Nephron progenitor cell (in vitro differentiated cells): ENCODE measurements at regions not wholly inside any gene's neighbourhood (a gene's known extent, or its start where the extent isn't known, plus 50 kb on each side); places are given as distances from the start of the nearest gene placed in this dataset.

Experiments
- DNase-seq: peaks from one replicate; pipeline ENCODE4 v3.0.0; 2021
- H3K27ac Mint-ChIP-seq: 2 replicates; pipeline ENCODE4 v1.8.0; 2021; ENCODE audit warnings: mild to moderate bottlenecking, moderate library complexity, mixed read lengths
- H3K27me3 Mint-ChIP-seq: 2 replicates; pipeline ENCODE4 v1.8.0; 2021; ENCODE audit warnings: mild to moderate bottlenecking, low read depth, mixed read lengths; ENCODE audit not compliant: poor library complexity
- H3K36me3 Mint-ChIP-seq: 2 replicates; pipeline ENCODE4 v1.8.0; 2021; ENCODE audit warnings: low read depth, mixed read lengths
- H3K4me1 Mint-ChIP-seq: 2 replicates; pipeline ENCODE4 v1.8.0; 2021; ENCODE audit warnings: mixed read lengths
- H3K4me3 Mint-ChIP-seq: 2 replicates; pipeline ENCODE4 v1.8.0; 2021; ENCODE audit warnings: mild to moderate bottlenecking, moderate library complexity, mixed read lengths
- H3K9me3 Mint-ChIP-seq: 2 replicates; pipeline ENCODE4 v1.8.0; 2021; ENCODE audit warnings: mild to moderate bottlenecking, moderate library complexity, mixed read lengths
- CTCF ChIP-seq: fragments of 200-600 bp; sonication (generic); IDR thresholded peaks from 2 replicates; pipeline ENCODE4 v1.5.0; 2021; ENCODE audit warnings: antibody characterized with exemption

- Mint-ChIP-seq H3K27ac (no peak overlapping the region), H3K27me3 (no peaks in the 10 kb centered on the region), H3K9me3 (peaks cover 8% of the 10 kb centered on the region), H3K4me3 (no peak overlapping the region), H3K4me1 (peaks cover 5% of the 10 kb centered on the region), H3K36me3 (no peaks in the 10 kb centered on the region)
- no peak for TF ChIP-seq CTCF
- no peak for DNase-seq
Observed at GRCh38 chr15:95119041-95119610, 887.8 kb downstream of the MCTP2 start.

GRCh38 chr15:95120595-95120994 lies 889.2 kb downstream of the MCTP2 start:
- H3K4me3 Mint-ChIP-seq, result no peak overlapping the region
- no peaks in the 10 kb centered on the region for H3K27me3 Mint-ChIP-seq
- H3K9me3 Mint-ChIP-seq, result peaks cover 3% of the 10 kb centered on the region
- no peak overlapping the region for H3K27ac Mint-ChIP-seq
- no peak for TF ChIP-seq CTCF
- H3K4me1 Mint-ChIP-seq, result peaks cover 5% of the 10 kb centered on the region
- no peaks in the 10 kb centered on the region for H3K36me3 Mint-ChIP-seq
- no peak for DNase-seq

GRCh38 chr15:95121191-95121590 lies 889.8 kb downstream of the MCTP2 start:
- Mint-ChIP-seq H3K27ac (no peak overlapping the region), H3K27me3 (no peaks in the 10 kb centered on the region), H3K4me1 (peaks cover 5% of the 10 kb centered on the region), H3K4me3 (no peak overlapping the region), H3K9me3 (peaks cover 3% of the 10 kb centered on the region), H3K36me3 (no peaks in the 10 kb centered on the region)
- no peak for TF ChIP-seq CTCF
- no peak for DNase-seq

- H3K27me3 Mint-ChIP-seq, result no peaks in the 10 kb centered on the region
- DNase-seq, result no peak
- no peak overlapping the region for H3K4me3 Mint-ChIP-seq
- no peak overlapping the region for H3K27ac Mint-ChIP-seq
- peaks cover 24% of the 10 kb centered on the region for H3K4me1 Mint-ChIP-seq
- no peak for TF ChIP-seq CTCF
- H3K36me3 Mint-ChIP-seq, result no peaks in the 10 kb centered on the region
- H3K9me3 Mint-ChIP-seq, result no peaks in the 10 kb centered on the region
Observed at GRCh38 chr15:95125803-95126202, 894.4 kb downstream of the MCTP2 start.

- H3K36me3 Mint-ChIP-seq, result no peaks in the 10 kb centered on the region
- no peak overlapping the region for H3K4me3 Mint-ChIP-seq
- peak overlapping the region; percentile 77 for H3K27ac Mint-ChIP-seq
- H3K9me3 Mint-ChIP-seq, result no peaks in the 10 kb centered on the region
- TF ChIP-seq CTCF, result no peak
- no peak for DNase-seq
- no peaks in the 10 kb centered on the region for H3K27me3 Mint-ChIP-seq
- peaks cover 38% of the 10 kb centered on the region for H3K4me1 Mint-ChIP-seq
Observed at GRCh38 chr15:95127356-95127755, 896.0 kb downstream of the MCTP2 start.

GRCh38 chr15:95129574-95129973 lies 898.2 kb downstream of the MCTP2 start:
- no peak for TF ChIP-seq CTCF
- Mint-ChIP-seq H3K4me3 (no peak overlapping the region), H3K9me3 (no peaks in the 10 kb centered on the region), H3K27me3 (no peaks in the 10 kb centered on the region), H3K4me1 (peaks cover 56% of the 10 kb centered on the region), H3K36me3 (no peaks in the 10 kb centered on the region), H3K27ac (no peak overlapping the region)
- DNase-seq, result no peak
